WTC11 (cell line): ENCODE measurements at regions not wholly inside any gene's neighbourhood (a gene's known extent, or its start where the extent isn't known, plus 50 kb on each side); places are given as distances from the start of the nearest gene placed in this dataset.

Experiments
- ATAC-seq: fragments of 200-7000 bp; cut with Tn5 transposase; 2 replicates; pipeline ENCODE4 v1.10.0; 2021; ENCODE audit warnings: mild to moderate bottlenecking, moderate library complexity
- CTCF ChIA-PET: fragments of 300-600 bp; sonication (Branson Sonifier 250); formaldehyde crosslinking; loops from one replicate; lab custom pipeline; 2021; ENCODE audit warnings: antibody characterized with exemption; lab: Charles Lee
- POLR2A ChIA-PET: fragments of 350-600 bp; sonication (Branson Sonifier 250); formaldehyde crosslinking; loops from one replicate; lab custom pipeline; 2021; ENCODE audit warnings: antibody characterized with exemption; lab: Charles Lee
- DNase-seq: peaks from one replicate; pipeline ENCODE4 v3.0.0; 2021; ENCODE audit warnings: low spot score
- H3K27ac Mint-ChIP-seq: 2 replicates; pipeline ENCODE4 v1.8.0; 2021; ENCODE audit warnings: mixed read lengths
- H3K27me3 Mint-ChIP-seq: 2 replicates; pipeline ENCODE4 v1.8.0; 2021; ENCODE audit warnings: low read depth, mild to moderate bottlenecking, moderate library complexity, mixed read lengths
- H3K36me3 Mint-ChIP-seq: 2 replicates; pipeline ENCODE4 v1.8.0; 2021; ENCODE audit warnings: mixed read lengths
- H3K4me1 Mint-ChIP-seq: 2 replicates; pipeline ENCODE4 v1.8.0; 2022; ENCODE audit warnings: mixed read lengths
- H3K4me3 Mint-ChIP-seq: 2 replicates; pipeline ENCODE4 v1.8.0; 2021; ENCODE audit warnings: mild to moderate bottlenecking, moderate library complexity, mixed read lengths
- H3K9me3 Mint-ChIP-seq: 2 replicates; pipeline ENCODE4 v1.8.0; 2021; ENCODE audit warnings: mixed read lengths
- CBFB ChIP-seq: sonication (generic); formaldehyde crosslinking; IDR thresholded peaks from 2 replicates; pipeline ENCODE4 v1.8.1; 2022; ENCODE audit warnings: mild to moderate bottlenecking, low read depth, missing genetic modification reagents
- ESRRA ChIP-seq: sonication (generic); formaldehyde crosslinking; IDR thresholded peaks from 2 replicates; pipeline ENCODE4 v1.8.1; 2022; ENCODE audit warnings: mild to moderate bottlenecking, missing genetic modification reagents, borderline replicate concordance
- ETV6 ChIP-seq: sonication (generic); formaldehyde crosslinking; IDR thresholded peaks from 2 replicates; pipeline ENCODE4 v1.8.1; 2022; ENCODE audit warnings: mild to moderate bottlenecking, missing genetic modification reagents
- FOXP1 ChIP-seq: sonication (generic); formaldehyde crosslinking; IDR thresholded peaks from 2 replicates; pipeline ENCODE4 v1.8.0; 2022; ENCODE audit warnings: missing genetic modification reagents, mild to moderate bottlenecking, moderate library complexity, borderline replicate concordance
- GABPB1 ChIP-seq: sonication (generic); formaldehyde crosslinking; IDR thresholded peaks from 2 replicates; pipeline ENCODE4 v1.8.1; 2023; ENCODE audit warnings: mild to moderate bottlenecking, missing genetic modification reagents
- GTF2I ChIP-seq: fragments of 250-450 bp; sonication (Bioruptor Pico); conservative IDR thresholded peaks from 2 replicates; pipeline ENCODE4 v1.4.0; 2021; ENCODE audit warnings: mild to moderate bottlenecking
- IRF2 ChIP-seq: sonication (generic); formaldehyde crosslinking; IDR thresholded peaks from 2 replicates; pipeline ENCODE4 v1.8.0; 2022; ENCODE audit warnings: low read depth, missing genetic modification reagents, borderline replicate concordance
- JUN ChIP-seq: sonication (generic); formaldehyde crosslinking; IDR thresholded peaks from 2 replicates; pipeline ENCODE4 v1.8.0; 2023; ENCODE audit warnings: mild to moderate bottlenecking, missing genetic modification reagents
- NFATC4 ChIP-seq: fragments of 250-450 bp; sonication (Bioruptor Pico); IDR thresholded peaks from 2 replicates; pipeline ENCODE4 v1.9.0; 2021; ENCODE audit warnings: mild to moderate bottlenecking
- NFE2L1 ChIP-seq: sonication (generic); formaldehyde crosslinking; IDR thresholded peaks from 2 replicates; pipeline ENCODE4 v1.8.1; 2023; ENCODE audit warnings: missing genetic modification reagents
- PRRX2 ChIP-seq: fragments of 250-450 bp; sonication (Bioruptor Pico); IDR thresholded peaks from 2 replicates; pipeline ENCODE4 v1.8.0; 2021; ENCODE audit warnings: mild to moderate bottlenecking
- RELA ChIP-seq: sonication (generic); formaldehyde crosslinking; IDR thresholded peaks from 2 replicates; pipeline ENCODE4 v1.8.1; 2022; ENCODE audit warnings: missing genetic modification reagents, mild to moderate bottlenecking, borderline replicate concordance
- RORB ChIP-seq: fragments of 250-450 bp; sonication (Bioruptor Pico); IDR thresholded peaks from 2 replicates; pipeline ENCODE4 v1.9.0; 2021; ENCODE audit warnings: mild to moderate bottlenecking
- SMAD3 ChIP-seq: sonication (generic); formaldehyde crosslinking; IDR thresholded peaks from 2 replicates; pipeline ENCODE4 v1.8.0; 2022; ENCODE audit warnings: missing genetic modification reagents, mild to moderate bottlenecking, borderline replicate concordance
- TEAD1 ChIP-seq: sonication (generic); formaldehyde crosslinking; IDR thresholded peaks from 2 replicates; pipeline ENCODE4 v1.8.0; 2022; ENCODE audit warnings: mild to moderate bottlenecking, missing genetic modification reagents
- TEAD4 ChIP-seq: sonication (generic); formaldehyde crosslinking; IDR thresholded peaks from 2 replicates; pipeline ENCODE4 v1.8.0; 2022; ENCODE audit warnings: mild to moderate bottlenecking, missing genetic modification reagents
- ZBTB21 ChIP-seq: sonication (generic); formaldehyde crosslinking; IDR thresholded peaks from 2 replicates; pipeline ENCODE4 v1.8.1; 2023; ENCODE audit warnings: mild to moderate bottlenecking, missing genetic modification reagents, borderline replicate concordance
- ZNF232 ChIP-seq: sonication (generic); formaldehyde crosslinking; IDR thresholded peaks from 2 replicates; pipeline ENCODE4 v1.8.0; 2022; ENCODE audit warnings: mild to moderate bottlenecking, missing genetic modification reagents
- ZNF416 ChIP-seq: fragments of 250-450 bp; sonication (Bioruptor Pico); IDR thresholded peaks from 2 replicates; pipeline ENCODE4 v1.9.0; 2021; ENCODE audit warnings: mild to moderate bottlenecking, inconsistent platforms
- TF ChIP-seq, protein P1 (sequence below): fragments of 200-600 bp; IDR thresholded peaks from 2 replicates; pipeline ENCODE4 v1.8.0; 2022; ENCODE audit warnings: antibody characterized with exemption
- TF ChIP-seq, protein P2 (sequence below): sonication (generic); formaldehyde crosslinking; IDR thresholded peaks from 2 replicates; pipeline ENCODE4 v1.8.0; 2022; ENCODE audit warnings: mild to moderate bottlenecking, missing genetic modification reagents
- TF ChIP-seq, protein P3 (sequence below): sonication (generic); formaldehyde crosslinking; IDR thresholded peaks from 2 replicates; pipeline ENCODE4 v1.8.0; 2023; ENCODE audit warnings: missing genetic modification reagents, mild to moderate bottlenecking, borderline replicate concordance
- TF ChIP-seq, protein P4 (sequence below): sonication (generic); formaldehyde crosslinking; IDR thresholded peaks from 2 replicates; pipeline ENCODE4 v1.8.1; 2022; ENCODE audit warnings: missing genetic modification reagents, borderline replicate concordance
- TF ChIP-seq, protein P5 (sequence below): sonication (generic); formaldehyde crosslinking; IDR thresholded peaks from 2 replicates; pipeline ENCODE4 v1.8.1; 2023; ENCODE audit warnings: mild to moderate bottlenecking, missing genetic modification reagents, moderate library complexity
- TF ChIP-seq, protein P6 (sequence below): sonication (generic); formaldehyde crosslinking; conservative IDR thresholded peaks from 2 replicates; pipeline ENCODE4 v1.8.1; 2022; ENCODE audit warnings: mild to moderate bottlenecking, missing genetic modification reagents
- TF ChIP-seq, protein P7 (sequence below): fragments of 250-450 bp; sonication (Bioruptor Pico); conservative IDR thresholded peaks from 2 replicates; pipeline ENCODE4 v1.9.0; 2021; ENCODE audit warnings: mild to moderate bottlenecking
- TF ChIP-seq, protein P8 (sequence below): sonication (generic); formaldehyde crosslinking; IDR thresholded peaks from 2 replicates; pipeline ENCODE4 v1.8.0; 2022; ENCODE audit warnings: mild to moderate bottlenecking, missing genetic modification reagents
- TF ChIP-seq, protein P9 (sequence below): sonication (generic); formaldehyde crosslinking; IDR thresholded peaks from 2 replicates; pipeline ENCODE4 v1.8.1; 2022; ENCODE audit warnings: mild to moderate bottlenecking, moderate library complexity, missing genetic modification reagents
- TF ChIP-seq, protein P10 (sequence below): fragments of 250-450 bp; sonication (Bioruptor Pico); IDR thresholded peaks from 2 replicates; pipeline ENCODE4 v1.9.0; 2021; ENCODE audit warnings: mild to moderate bottlenecking

DNA sequence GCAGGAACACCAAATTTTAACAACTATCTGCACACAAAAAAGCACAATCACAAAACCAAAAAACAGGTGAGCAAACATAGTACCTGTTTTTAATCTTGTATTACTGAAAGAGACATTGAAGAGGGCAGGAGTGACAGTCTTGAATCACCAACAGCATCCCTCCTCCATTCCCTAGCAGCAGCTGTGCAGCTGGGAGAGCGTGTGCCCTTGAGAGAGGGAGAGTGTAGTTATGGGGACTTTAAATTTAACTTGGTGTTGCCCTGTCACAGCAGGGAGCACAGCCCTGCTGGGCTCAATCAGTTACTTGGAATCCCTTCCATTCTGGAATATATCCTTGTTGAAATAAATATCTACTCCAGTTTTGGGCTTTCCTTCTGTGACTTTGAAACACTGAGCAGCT lies 1938.7 kb upstream of the NUDT12 start:
- Mint-ChIP-seq H3K27ac (peak overlapping the region; percentile 51; the same call in 1 of the 2 replicates), H3K36me3 (no peaks in the 10 kb centered on the region)

DNA sequence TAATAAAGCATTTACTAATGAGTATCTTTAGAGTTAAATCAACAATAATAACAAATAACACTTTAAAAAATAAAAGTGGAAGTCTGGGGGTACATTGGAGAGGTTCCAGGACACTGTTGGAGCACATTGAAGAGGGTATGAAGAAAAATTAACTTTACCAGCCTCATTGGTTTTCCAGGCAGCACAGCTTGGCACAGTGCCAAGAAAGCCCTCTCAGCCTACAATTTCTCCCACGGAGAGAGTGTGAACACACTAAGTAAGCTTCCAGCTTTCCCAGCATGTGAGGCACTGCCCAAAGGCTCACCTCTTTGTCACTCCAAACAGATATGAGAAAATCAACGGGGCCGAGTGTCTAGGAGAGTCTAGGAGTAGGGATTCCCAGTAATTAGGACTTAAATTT lies 1912.8 kb upstream of the NUDT12 start:
- Mint-ChIP-seq H3K4me3 (no peak overlapping the region), H3K9me3 (peaks cover 18% of the 10 kb centered on the region), H3K4me1 (peaks cover 11% of the 10 kb centered on the region), H3K36me3 (peaks cover 13% of the 10 kb centered on the region), H3K27ac (no peak overlapping the region), H3K27me3 (no peaks in the 10 kb centered on the region)
- POLR2A ChIA-PET: no interaction called here
- DNase-seq (no peak), ATAC-seq (no peak; the same call in 1 of the 2 replicates)
- CTCF ChIA-PET: no interaction called here
- TF ChIP-seq ETV6 (CRISPR knock-in tag) (no peak), PRRX2 (CRISPR knock-in tag) (no peak), RORB (CRISPR knock-in tag) (no peak), TEAD1 (CRISPR knock-in tag) (no peak), IRF2 (CRISPR knock-in tag) (no peak), TEAD4 (no peak)
- TF ChIP-seq, protein P1, sequence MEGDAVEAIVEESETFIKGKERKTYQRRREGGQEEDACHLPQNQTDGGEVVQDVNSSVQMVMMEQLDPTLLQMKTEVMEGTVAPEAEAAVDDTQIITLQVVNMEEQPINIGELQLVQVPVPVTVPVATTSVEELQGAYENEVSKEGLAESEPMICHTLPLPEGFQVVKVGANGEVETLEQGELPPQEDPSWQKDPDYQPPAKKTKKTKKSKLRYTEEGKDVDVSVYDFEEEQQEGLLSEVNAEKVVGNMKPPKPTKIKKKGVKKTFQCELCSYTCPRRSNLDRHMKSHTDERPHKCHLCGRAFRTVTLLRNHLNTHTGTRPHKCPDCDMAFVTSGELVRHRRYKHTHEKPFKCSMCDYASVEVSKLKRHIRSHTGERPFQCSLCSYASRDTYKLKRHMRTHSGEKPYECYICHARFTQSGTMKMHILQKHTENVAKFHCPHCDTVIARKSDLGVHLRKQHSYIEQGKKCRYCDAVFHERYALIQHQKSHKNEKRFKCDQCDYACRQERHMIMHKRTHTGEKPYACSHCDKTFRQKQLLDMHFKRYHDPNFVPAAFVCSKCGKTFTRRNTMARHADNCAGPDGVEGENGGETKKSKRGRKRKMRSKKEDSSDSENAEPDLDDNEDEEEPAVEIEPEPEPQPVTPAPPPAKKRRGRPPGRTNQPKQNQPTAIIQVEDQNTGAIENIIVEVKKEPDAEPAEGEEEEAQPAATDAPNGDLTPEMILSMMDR: no peak
- TF ChIP-seq, protein P2, sequence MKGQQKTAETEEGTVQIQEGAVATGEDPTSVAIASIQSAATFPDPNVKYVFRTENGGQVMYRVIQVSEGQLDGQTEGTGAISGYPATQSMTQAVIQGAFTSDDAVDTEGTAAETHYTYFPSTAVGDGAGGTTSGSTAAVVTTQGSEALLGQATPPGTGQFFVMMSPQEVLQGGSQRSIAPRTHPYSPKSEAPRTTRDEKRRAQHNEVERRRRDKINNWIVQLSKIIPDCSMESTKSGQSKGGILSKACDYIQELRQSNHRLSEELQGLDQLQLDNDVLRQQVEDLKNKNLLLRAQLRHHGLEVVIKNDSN (CRISPR knock-in tag): no peak
- TF ChIP-seq, protein P3, sequence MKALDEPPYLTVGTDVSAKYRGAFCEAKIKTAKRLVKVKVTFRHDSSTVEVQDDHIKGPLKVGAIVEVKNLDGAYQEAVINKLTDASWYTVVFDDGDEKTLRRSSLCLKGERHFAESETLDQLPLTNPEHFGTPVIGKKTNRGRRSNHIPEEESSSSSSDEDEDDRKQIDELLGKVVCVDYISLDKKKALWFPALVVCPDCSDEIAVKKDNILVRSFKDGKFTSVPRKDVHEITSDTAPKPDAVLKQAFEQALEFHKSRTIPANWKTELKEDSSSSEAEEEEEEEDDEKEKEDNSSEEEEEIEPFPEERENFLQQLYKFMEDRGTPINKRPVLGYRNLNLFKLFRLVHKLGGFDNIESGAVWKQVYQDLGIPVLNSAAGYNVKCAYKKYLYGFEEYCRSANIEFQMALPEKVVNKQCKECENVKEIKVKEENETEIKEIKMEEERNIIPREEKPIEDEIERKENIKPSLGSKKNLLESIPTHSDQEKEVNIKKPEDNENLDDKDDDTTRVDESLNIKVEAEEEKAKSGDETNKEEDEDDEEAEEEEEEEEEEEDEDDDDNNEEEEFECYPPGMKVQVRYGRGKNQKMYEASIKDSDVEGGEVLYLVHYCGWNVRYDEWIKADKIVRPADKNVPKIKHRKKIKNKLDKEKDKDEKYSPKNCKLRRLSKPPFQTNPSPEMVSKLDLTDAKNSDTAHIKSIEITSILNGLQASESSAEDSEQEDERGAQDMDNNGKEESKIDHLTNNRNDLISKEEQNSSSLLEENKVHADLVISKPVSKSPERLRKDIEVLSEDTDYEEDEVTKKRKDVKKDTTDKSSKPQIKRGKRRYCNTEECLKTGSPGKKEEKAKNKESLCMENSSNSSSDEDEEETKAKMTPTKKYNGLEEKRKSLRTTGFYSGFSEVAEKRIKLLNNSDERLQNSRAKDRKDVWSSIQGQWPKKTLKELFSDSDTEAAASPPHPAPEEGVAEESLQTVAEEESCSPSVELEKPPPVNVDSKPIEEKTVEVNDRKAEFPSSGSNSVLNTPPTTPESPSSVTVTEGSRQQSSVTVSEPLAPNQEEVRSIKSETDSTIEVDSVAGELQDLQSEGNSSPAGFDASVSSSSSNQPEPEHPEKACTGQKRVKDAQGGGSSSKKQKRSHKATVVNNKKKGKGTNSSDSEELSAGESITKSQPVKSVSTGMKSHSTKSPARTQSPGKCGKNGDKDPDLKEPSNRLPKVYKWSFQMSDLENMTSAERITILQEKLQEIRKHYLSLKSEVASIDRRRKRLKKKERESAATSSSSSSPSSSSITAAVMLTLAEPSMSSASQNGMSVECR (CRISPR knock-in tag): no peak
- TF ChIP-seq, protein P4, sequence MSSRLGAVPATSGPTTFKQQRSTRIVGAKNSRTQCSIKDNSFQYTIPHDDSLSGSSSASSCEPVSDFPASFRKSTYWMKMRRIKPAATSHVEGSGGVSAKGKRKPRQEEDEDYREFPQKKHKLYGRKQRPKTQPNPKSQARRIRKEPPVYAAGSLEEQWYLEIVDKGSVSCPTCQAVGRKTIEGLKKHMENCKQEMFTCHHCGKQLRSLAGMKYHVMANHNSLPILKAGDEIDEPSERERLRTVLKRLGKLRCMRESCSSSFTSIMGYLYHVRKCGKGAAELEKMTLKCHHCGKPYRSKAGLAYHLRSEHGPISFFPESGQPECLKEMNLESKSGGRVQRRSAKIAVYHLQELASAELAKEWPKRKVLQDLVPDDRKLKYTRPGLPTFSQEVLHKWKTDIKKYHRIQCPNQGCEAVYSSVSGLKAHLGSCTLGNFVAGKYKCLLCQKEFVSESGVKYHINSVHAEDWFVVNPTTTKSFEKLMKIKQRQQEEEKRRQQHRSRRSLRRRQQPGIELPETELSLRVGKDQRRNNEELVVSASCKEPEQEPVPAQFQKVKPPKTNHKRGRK (CRISPR knock-in tag): no peak
- TF ChIP-seq, protein P5, sequence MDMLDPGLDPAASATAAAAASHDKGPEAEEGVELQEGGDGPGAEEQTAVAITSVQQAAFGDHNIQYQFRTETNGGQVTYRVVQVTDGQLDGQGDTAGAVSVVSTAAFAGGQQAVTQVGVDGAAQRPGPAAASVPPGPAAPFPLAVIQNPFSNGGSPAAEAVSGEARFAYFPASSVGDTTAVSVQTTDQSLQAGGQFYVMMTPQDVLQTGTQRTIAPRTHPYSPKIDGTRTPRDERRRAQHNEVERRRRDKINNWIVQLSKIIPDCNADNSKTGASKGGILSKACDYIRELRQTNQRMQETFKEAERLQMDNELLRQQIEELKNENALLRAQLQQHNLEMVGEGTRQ (CRISPR knock-in tag): no peak

More for the DNA sequence above, 1938.7 kb upstream of the NUDT12 start:
- H3K4me3 Mint-ChIP-seq: no peak overlapping the region
- POLR2A ChIA-PET: no interaction called here
- no peak for DNase-seq
- H3K4me1 Mint-ChIP-seq: peaks cover 23% of the 10 kb centered on the region
- no peaks in the 10 kb centered on the region for H3K9me3 Mint-ChIP-seq
- CTCF ChIA-PET: no interaction called here
- H3K27me3 Mint-ChIP-seq: no peaks in the 10 kb centered on the region
- ATAC-seq: peak; percentile 61
- TF ChIP-seq TEAD1 (CRISPR knock-in tag): no peak
- TF ChIP-seq, protein P6, sequence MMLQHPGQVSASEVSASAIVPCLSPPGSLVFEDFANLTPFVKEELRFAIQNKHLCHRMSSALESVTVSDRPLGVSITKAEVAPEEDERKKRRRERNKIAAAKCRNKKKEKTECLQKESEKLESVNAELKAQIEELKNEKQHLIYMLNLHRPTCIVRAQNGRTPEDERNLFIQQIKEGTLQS (CRISPR knock-in tag): no peak
- no peak for TF ChIP-seq CBFB (CRISPR knock-in tag)
- no peak for TF ChIP-seq ZNF232 (CRISPR knock-in tag)
- TF ChIP-seq NFATC4 (CRISPR knock-in tag): no peak
- TF ChIP-seq GTF2I (CRISPR knock-in tag): no peak
- no peak for TF ChIP-seq ESRRA
- TF ChIP-seq, protein P7, sequence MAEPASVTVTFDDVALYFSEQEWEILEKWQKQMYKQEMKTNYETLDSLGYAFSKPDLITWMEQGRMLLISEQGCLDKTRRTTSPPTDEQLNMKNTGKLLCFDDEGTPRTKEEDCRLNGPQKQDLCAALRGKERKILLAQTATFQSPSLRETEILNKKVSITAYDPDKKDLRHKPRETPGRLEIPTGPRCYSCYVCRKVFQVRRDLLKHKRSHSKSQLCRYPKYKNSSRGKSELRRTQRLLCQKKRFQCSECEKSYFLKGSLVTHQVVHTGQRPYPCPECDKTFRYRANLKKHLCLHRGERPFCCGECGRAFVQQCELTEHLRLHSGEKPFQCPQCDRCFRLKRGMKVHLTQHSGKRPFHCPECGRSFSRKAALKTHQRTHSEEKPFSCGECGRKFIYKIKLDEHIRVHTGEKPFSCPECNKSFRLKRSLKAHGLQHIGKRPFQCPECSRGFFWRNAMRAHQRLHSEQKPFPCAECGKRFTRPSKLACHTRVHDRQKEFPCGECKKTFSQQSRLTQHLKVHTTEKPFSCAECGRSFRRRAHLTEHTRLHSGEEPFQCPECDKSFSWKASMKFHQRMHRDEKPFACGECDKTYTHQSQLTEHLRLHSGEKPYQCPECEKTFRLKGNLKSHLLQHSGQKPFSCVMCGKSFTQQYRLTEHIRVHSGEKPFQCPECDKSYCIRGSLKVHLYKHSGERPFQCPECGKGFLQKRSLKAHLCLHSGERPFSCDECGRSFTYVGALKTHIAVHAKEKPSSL: no peak
- TF ChIP-seq ZBTB21: no peak
- no peak for TF ChIP-seq JUN (CRISPR knock-in tag)
- TF ChIP-seq ZNF416 (CRISPR knock-in tag): no peak
- TF ChIP-seq RELA (CRISPR knock-in tag): no peak
- no peak for TF ChIP-seq GABPB1 (CRISPR knock-in tag)
- no peak for TF ChIP-seq FOXP1 (CRISPR knock-in tag)
- TF ChIP-seq, protein P8, sequence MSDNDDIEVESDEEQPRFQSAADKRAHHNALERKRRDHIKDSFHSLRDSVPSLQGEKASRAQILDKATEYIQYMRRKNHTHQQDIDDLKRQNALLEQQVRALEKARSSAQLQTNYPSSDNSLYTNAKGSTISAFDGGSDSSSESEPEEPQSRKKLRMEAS (CRISPR knock-in tag): no peak
- TF ChIP-seq, protein P9, sequence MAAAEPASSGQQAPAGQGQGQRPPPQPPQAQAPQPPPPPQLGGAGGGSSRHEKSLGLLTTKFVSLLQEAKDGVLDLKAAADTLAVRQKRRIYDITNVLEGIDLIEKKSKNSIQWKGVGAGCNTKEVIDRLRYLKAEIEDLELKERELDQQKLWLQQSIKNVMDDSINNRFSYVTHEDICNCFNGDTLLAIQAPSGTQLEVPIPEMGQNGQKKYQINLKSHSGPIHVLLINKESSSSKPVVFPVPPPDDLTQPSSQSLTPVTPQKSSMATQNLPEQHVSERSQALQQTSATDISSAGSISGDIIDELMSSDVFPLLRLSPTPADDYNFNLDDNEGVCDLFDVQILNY (CRISPR knock-in tag): no peak
- no peak for TF ChIP-seq IRF2 (CRISPR knock-in tag)
- TF ChIP-seq, protein P10, sequence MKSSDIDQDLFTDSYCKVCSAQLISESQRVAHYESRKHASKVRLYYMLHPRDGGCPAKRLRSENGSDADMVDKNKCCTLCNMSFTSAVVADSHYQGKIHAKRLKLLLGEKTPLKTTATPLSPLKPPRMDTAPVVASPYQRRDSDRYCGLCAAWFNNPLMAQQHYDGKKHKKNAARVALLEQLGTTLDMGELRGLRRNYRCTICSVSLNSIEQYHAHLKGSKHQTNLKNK (CRISPR knock-in tag): no peak
- no peak for TF ChIP-seq SMAD3
- no peak for TF ChIP-seq NFE2L1 (CRISPR knock-in tag)
